Endothelial cell of umbilical vein (primary cell): ENCODE measurements at regions not wholly inside any gene's neighbourhood (a gene's known extent, or its start where the extent isn't known, plus 50 kb on each side); places are given as distances from the start of the nearest gene placed in this dataset.

ENCODE experiments used
- BruUV-seq: library from RNA; stranded (reverse); fragments of 400-500 nt; replicated peaks from 2 replicates; lab custom pipeline; 2021; lab: Mats Ljungman, UMichigan
- CTCF ChIA-PET: fragments of 300-600, 350-600 bp; sonication (Branson Sonifier 250); formaldehyde crosslinking; loops from one replicate; lab custom pipeline; 2021; ENCODE audit warnings: antibody characterized with exemption, inconsistent platforms; lab: Charles Lee
- POLR2A ChIA-PET: fragments of 300-600, 350-600 bp; sonication (Branson Sonifier 250); formaldehyde crosslinking; loops from one replicate; lab custom pipeline; 2021; ENCODE audit warnings: antibody characterized with exemption, inconsistent platforms; lab: Charles Lee
- DNase-seq: peaks from one replicate; pipeline ENCODE4 v3.0.0-alpha.2; 2011; ENCODE audit warnings: low read depth, low spot score
- FAIRE-seq: peaks from 2 replicates; lab custom pipeline; 2011; peaks lifted over from hg19 to GRCh38; lab: Jason Lieb, UNC
- H2AFZ ChIP-seq: 2 replicates; pipeline ENCODE4 v1.6.0; 2012; ENCODE audit warnings: low read depth, low read length, control low read depth, inconsistent platforms
- H3K27ac ChIP-seq: 2 replicates; pipeline ENCODE4 v1.5.1; 2011; ENCODE audit warnings: low read depth, mild to moderate bottlenecking, control low read depth, low read length, moderate library complexity; ENCODE audit not compliant: insufficient read depth
- H3K27me3 ChIP-seq, 2 experiments: 2 replicates each; pipeline versions ENCODE4 v1.6.0 to v1.6.1; 2011; ENCODE audit warnings: low read length in 2 of 2, mixed read lengths in 1 of 2; ENCODE audit not compliant: control insufficient read depth in 2 of 2, insufficient read depth in 2 of 2
- H3K36me3 ChIP-seq, 2 experiments: 2 replicates in 1 of 2; 3 replicates in 1 of 2; pipeline ENCODE4 v1.5.1; 2011; ENCODE audit warnings: low read length in 2 of 2, mild to moderate bottlenecking in 1 of 2, moderate library complexity in 1 of 2; ENCODE audit not compliant: control insufficient read depth in 2 of 2, insufficient read depth in 2 of 2; ENCODE audit errors: extremely low read depth in 1 of 2
- H3K4me1 ChIP-seq: 3 replicates; pipeline ENCODE4 v1.5.1; 2011; ENCODE audit warnings: mild to moderate bottlenecking, low read length; ENCODE audit not compliant: control insufficient read depth, insufficient read depth; ENCODE audit errors: extremely low read depth
- H3K4me2 ChIP-seq: 2 replicates; pipeline ENCODE4 v1.6.1; 2011; ENCODE audit warnings: low read length, control low read depth, mixed read lengths; ENCODE audit not compliant: insufficient read depth
- H3K4me3 ChIP-seq, 3 experiments: fragments of 200-600 bp in 1 of 3; sonication (generic), shearing (Covaris generic) in 1 of 3; replicated peaks in 1 of 3; 2 replicates each; pipeline ENCODE4 v1.5.1; 2011 to 2016; ENCODE audit warnings: control low read depth in 3 of 3, low read length in 3 of 3, mild to moderate bottlenecking in 2 of 3, inconsistent platforms in 1 of 3, low read depth in 1 of 3, moderate library complexity in 1 of 3; ENCODE audit not compliant: insufficient read depth in 1 of 3
- H3K79me2 ChIP-seq: 2 replicates; pipeline ENCODE4 v1.6.0; 2012; ENCODE audit warnings: low read length, inconsistent platforms; ENCODE audit not compliant: control insufficient read depth, insufficient read depth
- H3K9ac ChIP-seq: replicated peaks from 2 replicates; pipeline ENCODE3; 2011; ENCODE audit warnings: low read length, control low read depth; ENCODE audit not compliant: insufficient read depth; ENCODE audit errors: extremely low read depth
- H3K9me1 ChIP-seq: replicated peaks from 3 replicates; pipeline ENCODE4 v1.6.0; 2011; ENCODE audit warnings: mild to moderate bottlenecking, low read length; ENCODE audit not compliant: control insufficient read depth, insufficient read depth; ENCODE audit errors: extremely low read depth
- H3K9me3 ChIP-seq: replicated peaks from 2 replicates; pipeline ENCODE4 v1.5.1; 2012; ENCODE audit warnings: low read length, inconsistent platforms; ENCODE audit not compliant: control insufficient read depth, insufficient read depth
- H4K20me1 ChIP-seq: replicated peaks from 2 replicates; pipeline ENCODE3; 2011; ENCODE audit warnings: mild to moderate bottlenecking, low read length; ENCODE audit not compliant: control insufficient read depth, insufficient read depth; ENCODE audit errors: extremely low read depth
- CTCF ChIP-seq, 2 donors: IDR thresholded peaks; 1 replicate in 1 of 2; 2 replicates in 1 of 2; pipeline ENCODE4 v1.5.1; 2011; ENCODE audit warnings: low read length in 2 of 2, mild to moderate bottlenecking in 2 of 2, moderate library complexity in 2 of 2, control low read depth in 1 of 2, inconsistent platforms in 1 of 2, low read depth in 1 of 2; ENCODE audit not compliant: insufficient read depth in 1 of 2; ENCODE audit errors: extremely low read depth in 1 of 2
- EZH2 ChIP-seq: IDR thresholded peaks from 2 replicates; pipeline ENCODE4 v1.6.1; 2012; ENCODE audit warnings: borderline replicate concordance, low read depth, mild to moderate bottlenecking, moderate library complexity, low read length, inconsistent platforms; ENCODE audit not compliant: severe bottlenecking
- FOS ChIP-seq: IDR thresholded peaks from 2 replicates; pipeline ENCODE4 v1.6.1; 2011; ENCODE audit warnings: mild to moderate bottlenecking, low read length, moderate library complexity, borderline replicate concordance; ENCODE audit not compliant: insufficient read depth
- GATA2 ChIP-seq: IDR thresholded peaks from 2 replicates; pipeline ENCODE4 v1.7.0; 2011; ENCODE audit warnings: low read depth, mild to moderate bottlenecking, moderate library complexity, mixed read lengths, low read length; ENCODE audit not compliant: insufficient read length, insufficient read depth
- JUN ChIP-seq: IDR thresholded peaks from 2 replicates; pipeline ENCODE4 v1.6.1; 2011; ENCODE audit warnings: borderline replicate concordance, low read depth; ENCODE audit not compliant: insufficient read length, insufficient read depth
- MAX ChIP-seq: IDR thresholded peaks from 2 replicates; pipeline ENCODE4 v1.6.1; 2011; ENCODE audit not compliant: insufficient read depth, insufficient read length
- MYC ChIP-seq: IDR thresholded peaks from one replicate; pipeline ENCODE4 v1.6.1; 2011; ENCODE audit warnings: mild to moderate bottlenecking, low read depth, low read length
- dilution Hi-C: fragments of 300-500 bp; cut with MboI; formaldehyde crosslinking; loops from one replicate; pipeline ENCODE4 v1.15.0; 2019; ENCODE audit warnings: low sequenced_read_pairs; ENCODE audit not compliant: extremely low pct_ligation_motif_present
- intact Hi-C: fragments of 100-400 bp; cut with micrococcal nuclease; formaldehyde crosslinking; loops from one replicate; pipeline ENCODE4 v1.10.0; 2022

DNA sequence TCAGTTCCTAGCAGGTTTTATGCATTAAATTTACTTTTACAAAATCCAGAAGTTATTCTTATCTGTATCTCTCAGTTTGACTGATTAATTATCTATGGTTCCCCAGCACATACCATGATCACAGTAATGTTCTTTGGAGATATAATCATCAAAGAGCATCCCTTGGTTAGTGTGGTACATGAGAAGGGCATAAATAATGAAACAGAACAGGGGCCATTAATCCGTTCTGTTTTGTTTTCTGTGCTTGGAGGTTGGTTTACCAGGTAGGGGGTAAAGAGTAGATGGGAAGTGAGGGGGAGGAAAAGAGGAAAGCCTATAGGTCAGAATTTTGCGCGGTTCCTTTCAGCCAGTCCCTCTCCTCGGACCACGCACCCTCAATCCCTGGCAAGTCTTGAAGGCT, 718.7 kb upstream of the TENM3 start:
- CTCF ChIA-PET: no interaction called here
- POLR2A ChIA-PET: no interaction called here
- no peaks in the 10 kb centered on the region for H4K20me1 ChIP-seq
- H3K4me2 ChIP-seq: no peak overlapping the region
- H3K4me3 ChIP-seq: no peak overlapping the region
- no peaks in the 10 kb centered on the region for H3K9me1 ChIP-seq
- FAIRE-seq: no peak
- H3K4me1 ChIP-seq: no peaks in the 10 kb centered on the region
- H2AFZ ChIP-seq: no peak overlapping the region
- no peaks in the 10 kb centered on the region for H3K79me2 ChIP-seq
- no peak overlapping the region for H3K9ac ChIP-seq
- H3K36me3 ChIP-seq: no peaks in the 10 kb centered on the region
- no TSS peak for BruUV-seq
- intact Hi-C loops: no loop called here
- DNase-seq: no peak
- no peak overlapping the region for H3K27ac ChIP-seq
- no peaks in the 10 kb centered on the region for H3K27me3 ChIP-seq
- H3K9me3 ChIP-seq: no peaks in the 10 kb centered on the region
- dilution Hi-C loops: no loop called here
- TF ChIP-seq FOS (no peak), MAX (no peak)

DNA sequence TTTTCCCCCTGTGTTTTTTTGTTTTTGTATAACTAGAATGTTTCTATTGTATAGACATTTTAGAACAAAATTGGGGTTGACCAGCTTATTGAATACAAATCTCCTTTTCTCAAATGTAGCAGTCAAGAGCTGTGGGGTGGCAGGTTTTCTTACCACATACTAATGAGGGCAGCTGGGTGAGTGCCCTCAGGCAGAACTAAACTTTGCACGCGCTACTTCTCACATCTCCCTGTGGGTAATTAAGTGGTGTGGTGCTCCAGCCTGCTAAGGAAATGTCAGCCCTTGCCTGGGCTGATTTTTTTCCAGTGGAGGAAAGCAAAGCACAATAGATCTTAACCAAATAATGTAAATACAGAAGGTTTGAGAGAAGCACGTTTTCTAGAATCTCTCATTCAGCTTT, 717.6 kb upstream of the TENM3 start:
- Histone ChIP-seq H3K27ac (no peak overlapping the region), H3K9ac (no peak overlapping the region), H4K20me1 (no peaks in the 10 kb centered on the region), H3K9me3 (no peaks in the 10 kb centered on the region), H3K27me3 (no peaks in the 10 kb centered on the region), H3K36me3 (no peaks in the 10 kb centered on the region), H3K4me1 (no peaks in the 10 kb centered on the region), H3K79me2 (no peaks in the 10 kb centered on the region), H3K9me1 (no peaks in the 10 kb centered on the region), H3K4me3 (no peak overlapping the region), H2AFZ (no peak overlapping the region), H3K4me2 (no peak overlapping the region)
- no peak for FAIRE-seq
- intact Hi-C loops: no loop called here
- no peak for DNase-seq
- BruUV-seq: no TSS peak
- ChIA-PET POLR2A (no interaction called here), CTCF (no interaction called here)
- dilution Hi-C loops: no loop called here
- TF ChIP-seq GATA2: no peak
- no peak for TF ChIP-seq EZH2
- TF ChIP-seq JUN: no peak
- no peak for TF ChIP-seq MAX
- TF ChIP-seq CTCF (IDR thresholded peaks at IDR 0.05; ENCODE audit: extremely low read depth in 1 of 2, insufficient read depth in 1 of 2, low read depth in 1 of 2, low read length in 2 of 2): no peak
- TF ChIP-seq MYC: no peak
